IPS-18a (cell line): ENCODE measurements at regions not wholly inside any gene's neighbourhood (a gene's known extent, or its start where the extent isn't known, plus 50 kb on each side); places are given as distances from the start of the nearest gene placed in this dataset.

Experiments
- H3K27ac ChIP-seq: one replicate; pipeline ENCODE4 v1.5.1; 2013; ENCODE audit warnings: low read length
- H3K27me3 ChIP-seq: one replicate; pipeline ENCODE4 v1.6.1; 2013; ENCODE audit warnings: mild to moderate bottlenecking, low read length; ENCODE audit not compliant: control insufficient read depth, insufficient read depth
- H3K36me3 ChIP-seq: one replicate; pipeline ENCODE4 v1.6.1; 2013; ENCODE audit warnings: low read depth, low read length; ENCODE audit not compliant: control insufficient read depth
- H3K4me1 ChIP-seq: one replicate; pipeline ENCODE4 v1.6.1; 2013; ENCODE audit warnings: low read depth, low read length; ENCODE audit not compliant: control insufficient read depth
- H3K4me3 ChIP-seq: one replicate; pipeline ENCODE4 v1.5.1; 2013; ENCODE audit warnings: low read length
- H3K9ac ChIP-seq: one replicate; pipeline ENCODE4 v1.6.1; 2013; ENCODE audit warnings: mild to moderate bottlenecking, low read length, moderate library complexity
- H3K9me3 ChIP-seq: one replicate; pipeline ENCODE4 v1.6.1; 2013; ENCODE audit warnings: low read depth, low read length; ENCODE audit not compliant: control insufficient read depth

- Histone ChIP-seq H3K36me3 (no peaks in the 10 kb centered on the region), H3K9me3 (no peaks in the 10 kb centered on the region), H3K27me3 (no peaks in the 10 kb centered on the region), H3K4me3 (no peak overlapping the region), H3K27ac (no peak overlapping the region), H3K9ac (no peak overlapping the region), H3K4me1 (peaks cover 21% of the 10 kb centered on the region)
Observed at GRCh38 chr15:46297766-46298165, 662.9 kb downstream of the SQOR start.

GRCh38 chr15:46300716-46301115, 665.9 kb downstream of the SQOR start:
- no peaks in the 10 kb centered on the region for H3K36me3 ChIP-seq
- H3K4me1 ChIP-seq = peaks cover 21% of the 10 kb centered on the region
- no peak overlapping the region for H3K9ac ChIP-seq
- no peaks in the 10 kb centered on the region for H3K27me3 ChIP-seq
- no peak overlapping the region for H3K4me3 ChIP-seq
- no peak overlapping the region for H3K27ac ChIP-seq
- H3K9me3 ChIP-seq = no peaks in the 10 kb centered on the region

GRCh38 chr15:46301291-46301690, 666.5 kb downstream of the SQOR start:
- H3K9me3 ChIP-seq = no peaks in the 10 kb centered on the region
- H3K36me3 ChIP-seq = no peaks in the 10 kb centered on the region
- no peak overlapping the region for H3K9ac ChIP-seq
- H3K27me3 ChIP-seq = no peaks in the 10 kb centered on the region
- peaks cover 21% of the 10 kb centered on the region for H3K4me1 ChIP-seq
- H3K4me3 ChIP-seq = no peak overlapping the region
- H3K27ac ChIP-seq = no peak overlapping the region

- Histone ChIP-seq H3K27ac (no peak overlapping the region), H3K9me3 (no peaks in the 10 kb centered on the region), H3K27me3 (no peaks in the 10 kb centered on the region), H3K4me3 (no peak overlapping the region), H3K36me3 (no peaks in the 10 kb centered on the region), H3K4me1 (peaks cover 19% of the 10 kb centered on the region), H3K9ac (no peak overlapping the region)
Observed at GRCh38 chr15:46301826-46302225, 667.0 kb downstream of the SQOR start.

- Histone ChIP-seq H3K4me3 (no peak overlapping the region), H3K9me3 (no peaks in the 10 kb centered on the region), H3K27ac (no peak overlapping the region), H3K27me3 (no peaks in the 10 kb centered on the region), H3K36me3 (no peaks in the 10 kb centered on the region), H3K4me1 (no peaks in the 10 kb centered on the region), H3K9ac (no peak overlapping the region)
Observed at GRCh38 chr15:46304321-46304720, 669.5 kb downstream of the SQOR start.

- Histone ChIP-seq H3K4me3 (no peak overlapping the region), H3K36me3 (no peaks in the 10 kb centered on the region), H3K9me3 (no peaks in the 10 kb centered on the region)
Observed at GRCh38 chr15:46307746-46308145, 672.9 kb downstream of the SQOR start.

GRCh38 chr15:46309914-46310313, 675.1 kb downstream of the SQOR start:
- H3K9me3 ChIP-seq = no peaks in the 10 kb centered on the region
- no peaks in the 10 kb centered on the region for H3K36me3 ChIP-seq
- no peak overlapping the region for H3K9ac ChIP-seq
- no peaks in the 10 kb centered on the region for H3K27me3 ChIP-seq
- H3K27ac ChIP-seq = no peak overlapping the region
- no peak overlapping the region for H3K4me3 ChIP-seq
- no peaks in the 10 kb centered on the region for H3K4me1 ChIP-seq

More at GRCh38 chr15:46307746-46308145, 672.9 kb downstream of the SQOR start:
- Histone ChIP-seq H3K27ac (no peak overlapping the region), H3K27me3 (no peaks in the 10 kb centered on the region), H3K9ac (no peak overlapping the region), H3K4me1 (no peaks in the 10 kb centered on the region)

GRCh38 chr15:46312133-46312740, 677.4 kb downstream of the SQOR start:
- no peaks in the 10 kb centered on the region for H3K9me3 ChIP-seq
- no peak overlapping the region for H3K4me3 ChIP-seq
- no peak overlapping the region for H3K27ac ChIP-seq
- no peak overlapping the region for H3K9ac ChIP-seq
- H3K4me1 ChIP-seq = no peaks in the 10 kb centered on the region
- H3K27me3 ChIP-seq = no peaks in the 10 kb centered on the region
- no peaks in the 10 kb centered on the region for H3K36me3 ChIP-seq

GRCh38 chr15:46315434-46315833, 680.6 kb downstream of the SQOR start:
- Histone ChIP-seq H3K27me3 (no peaks in the 10 kb centered on the region), H3K9me3 (no peaks in the 10 kb centered on the region), H3K9ac (no peak overlapping the region), H3K4me1 (no peaks in the 10 kb centered on the region), H3K36me3 (no peaks in the 10 kb centered on the region), H3K4me3 (no peak overlapping the region), H3K27ac (no peak overlapping the region)

- H3K27ac ChIP-seq = no peak overlapping the region
- H3K4me1 ChIP-seq = no peaks in the 10 kb centered on the region
- H3K27me3 ChIP-seq = no peaks in the 10 kb centered on the region
- H3K4me3 ChIP-seq = no peak overlapping the region
- H3K9ac ChIP-seq = no peak overlapping the region
- no peaks in the 10 kb centered on the region for H3K9me3 ChIP-seq
- no peaks in the 10 kb centered on the region for H3K36me3 ChIP-seq
Observed at GRCh38 chr15:46316024-46316423, 681.2 kb downstream of the SQOR start.

- Histone ChIP-seq H3K36me3 (no peaks in the 10 kb centered on the region), H3K9ac (no peak overlapping the region), H3K9me3 (no peaks in the 10 kb centered on the region), H3K4me1 (no peaks in the 10 kb centered on the region), H3K27ac (no peak overlapping the region), H3K27me3 (no peaks in the 10 kb centered on the region), H3K4me3 (no peak overlapping the region)
Observed at GRCh38 chr15:46317029-46317428, 682.2 kb downstream of the SQOR start.

- H3K9ac ChIP-seq = no peak overlapping the region
- H3K27ac ChIP-seq = no peak overlapping the region
- H3K4me1 ChIP-seq = no peaks in the 10 kb centered on the region
- H3K27me3 ChIP-seq = no peaks in the 10 kb centered on the region
- no peaks in the 10 kb centered on the region for H3K36me3 ChIP-seq
- H3K9me3 ChIP-seq = no peaks in the 10 kb centered on the region
- H3K4me3 ChIP-seq = no peak overlapping the region
Observed at GRCh38 chr15:46322753-46323152, 687.9 kb downstream of the SQOR start.
